GM21723 (cell line): ENCODE measurements at regions not wholly inside any gene's neighbourhood (a gene's known extent, or its start where the extent isn't known, plus 50 kb on each side); places are given as distances from the start of the nearest gene placed in this dataset.

Experiments used
- ATAC-seq: cut with Tn5 transposase; IDR thresholded peaks from one replicate; pipeline ENCODE4 v1.9.1; 2021; ENCODE audit warnings: mild to moderate bottlenecking, moderate library complexity; ENCODE audit not compliant: unreplicated experiment

- ATAC-seq: no peak
These were observed 185.3 kb upstream of the BCOR start for GRCh38 chrX:40282946-40283660.

- no peak for ATAC-seq
These were observed 184.6 kb upstream of the BCOR start for GRCh38 chrX:40282348-40282747.

DNA sequence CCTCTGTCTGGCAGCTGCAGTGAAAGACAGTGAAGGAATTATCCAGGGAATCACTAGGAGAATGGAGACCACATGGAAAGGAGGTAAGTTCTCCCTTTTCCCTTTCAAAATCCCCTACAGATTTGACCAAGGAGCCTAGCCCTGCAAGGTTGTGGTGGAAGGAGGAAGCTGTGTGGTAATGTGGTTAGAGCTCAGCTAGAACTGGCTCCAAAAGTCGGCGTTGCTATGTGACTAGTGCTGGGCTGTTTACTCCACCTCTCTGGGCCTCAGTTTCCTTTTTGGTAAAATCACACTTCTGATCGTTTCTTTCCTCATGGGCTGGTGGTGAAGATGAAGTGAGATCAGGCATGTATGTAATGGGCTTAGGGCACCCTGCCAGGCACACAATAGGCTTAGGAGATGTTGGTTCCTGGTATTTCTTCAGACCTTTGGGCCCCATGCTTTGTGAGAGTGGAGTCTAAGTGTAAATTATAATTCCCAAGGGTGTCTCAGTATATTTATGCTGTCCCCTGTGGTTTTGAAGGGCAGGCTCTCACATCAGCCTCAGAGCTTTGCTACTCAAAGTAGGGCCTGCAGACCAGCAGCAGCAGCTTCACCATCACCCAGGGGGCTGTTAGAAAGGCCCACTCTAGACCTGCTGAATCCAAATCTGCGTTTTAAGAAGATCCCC lies 183.7 kb upstream of the BCOR start:
- ATAC-seq: no peak

- ATAC-seq: no peak
These were observed 182.0 kb upstream of the BCOR start for GRCh38 chrX:40279762-40280161.

DNA sequence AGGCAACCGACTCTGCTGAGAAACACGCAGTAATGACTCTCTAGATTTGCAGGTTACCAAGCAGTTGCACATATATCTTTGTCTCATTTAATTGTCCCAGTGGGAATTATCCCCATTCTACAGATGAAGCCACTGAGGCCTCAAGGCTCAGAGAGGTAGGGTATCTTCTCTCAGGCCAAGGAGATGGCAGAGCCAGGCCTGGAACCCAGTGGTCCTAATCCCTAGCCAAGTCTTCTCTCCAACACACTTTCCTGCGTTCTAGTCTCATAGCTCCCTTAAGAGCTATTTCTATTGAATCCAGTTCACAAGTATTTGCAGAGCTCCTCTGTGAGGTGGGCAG lies 181.3 kb upstream of the BCOR start:
- no peak for ATAC-seq

DNA sequence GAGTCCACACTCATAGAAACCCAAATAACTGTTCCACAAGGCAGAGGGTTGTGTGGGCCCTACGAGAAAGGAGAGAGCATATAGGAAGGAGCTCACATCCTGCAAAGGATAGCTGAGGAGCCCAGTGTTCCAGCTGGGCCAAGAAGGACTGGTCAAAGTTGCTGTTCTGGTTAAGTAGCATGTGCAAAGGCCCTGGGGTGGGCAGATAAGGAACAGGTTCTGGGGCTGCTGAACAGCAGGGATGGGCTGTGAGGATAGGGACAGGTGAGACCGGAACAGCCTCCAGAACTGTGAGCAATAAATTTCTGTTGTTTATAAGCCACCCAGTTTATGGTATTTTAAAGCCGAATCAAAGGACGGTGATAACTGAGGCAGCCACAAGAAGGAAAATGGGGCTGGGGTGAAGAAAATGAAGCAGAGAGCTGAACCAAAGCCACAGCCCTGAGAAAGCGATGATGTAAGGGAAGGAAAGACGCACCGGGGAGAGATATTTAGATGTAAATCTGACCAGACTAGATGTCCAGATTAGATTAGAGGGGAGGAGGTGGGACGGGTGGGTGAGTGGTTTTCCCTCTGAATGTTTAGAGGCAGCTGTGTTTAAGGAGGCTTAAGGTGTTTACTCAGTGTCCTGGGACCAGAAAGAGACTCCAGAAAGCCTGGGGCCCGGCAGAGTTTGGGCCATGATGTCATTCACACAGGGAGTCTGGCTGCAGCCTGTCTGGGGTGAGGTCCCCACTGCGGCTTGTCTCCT lies 180.8 kb upstream of the BCOR start:
- no peak for ATAC-seq

- no peak for ATAC-seq
These were observed 179.9 kb upstream of the BCOR start for GRCh38 chrX:40277672-40278071.

- no peak for ATAC-seq
These were observed 175.7 kb upstream of the BCOR start for GRCh38 chrX:40273356-40274050.

- no peak for ATAC-seq
These were observed 175.0 kb upstream of the BCOR start for GRCh38 chrX:40272776-40273175.

- no peak for ATAC-seq
These were observed 174.4 kb upstream of the BCOR start for GRCh38 chrX:40272141-40272540.

- ATAC-seq: no peak
These were observed 170.4 kb upstream of the BCOR start for GRCh38 chrX:40268188-40268520.

- ATAC-seq: no peak
These were observed 169.8 kb upstream of the BCOR start for GRCh38 chrX:40267334-40268187.

DNA sequence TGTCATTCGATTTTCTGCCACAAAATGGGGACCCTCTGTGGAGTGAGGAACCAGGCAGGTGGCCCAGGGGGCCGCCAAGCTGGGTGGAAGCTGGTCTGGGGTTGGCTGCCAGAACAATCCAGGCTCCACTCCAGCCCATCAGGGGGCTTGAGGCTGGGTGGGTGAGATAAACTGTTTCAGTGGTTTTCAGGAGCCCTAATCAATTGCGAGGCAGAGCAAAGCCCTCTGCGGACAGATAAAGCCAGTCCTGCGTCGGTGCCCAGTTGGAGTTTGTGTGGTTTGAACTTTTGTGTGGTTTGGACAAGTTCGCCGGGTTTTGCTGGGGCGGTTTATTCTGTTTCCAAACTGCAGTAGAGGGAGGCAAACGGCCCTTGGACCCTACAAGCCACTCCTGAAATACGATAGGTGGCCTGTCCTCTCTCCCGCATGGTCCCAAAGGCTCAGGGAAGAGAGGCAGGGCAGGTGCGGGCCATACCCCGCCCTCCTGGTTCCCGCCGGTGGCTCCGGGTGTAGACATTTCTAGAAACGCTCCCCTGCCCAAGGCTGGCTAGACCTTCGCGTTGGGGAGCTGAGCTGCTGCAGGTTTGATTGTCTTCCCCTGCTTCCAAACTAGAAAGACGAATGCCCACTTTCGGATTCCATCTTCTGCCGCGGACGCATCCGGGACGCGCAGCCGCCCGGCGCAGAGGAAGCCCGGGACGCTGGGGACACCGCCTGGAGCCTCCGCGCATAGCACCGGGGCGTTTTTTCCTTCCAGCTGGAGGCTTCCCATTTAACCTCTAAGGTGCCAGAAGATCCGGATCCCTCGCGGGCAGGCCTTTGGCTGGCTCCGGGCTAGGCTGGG lies 169.0 kb upstream of the BCOR start:
- ATAC-seq: no peak

GRCh38 chrX:40265936-40266335 lies 168.2 kb upstream of the BCOR start:
- no peak for ATAC-seq

DNA sequence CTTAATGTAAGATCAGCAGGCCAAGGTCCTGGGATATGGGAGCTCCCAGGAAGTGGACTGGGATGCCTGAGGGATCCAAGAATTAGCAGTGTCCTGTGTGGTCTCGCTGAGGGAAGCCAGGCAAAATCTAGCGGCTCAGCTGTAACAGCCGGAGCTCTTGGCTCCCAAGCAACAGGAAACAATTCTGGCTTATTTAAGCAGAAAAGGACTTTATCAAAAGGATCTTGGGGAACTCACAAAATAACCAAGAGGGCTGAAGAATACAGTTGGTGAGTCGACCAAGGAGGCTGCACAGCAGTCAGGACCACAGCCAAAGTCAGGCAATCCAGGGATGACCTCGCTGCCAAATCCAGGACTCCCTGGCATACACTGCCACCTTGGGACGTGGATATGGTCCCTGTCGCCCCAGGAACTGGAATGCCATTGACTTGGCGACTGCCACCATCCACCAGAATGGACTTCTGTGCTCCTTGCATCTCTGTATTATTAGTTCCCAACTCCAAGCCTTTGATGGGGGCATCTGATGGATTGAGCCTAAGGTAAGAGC lies 165.3 kb upstream of the BCOR start:
- no peak for ATAC-seq

- no peak for ATAC-seq
These were observed 164.6 kb upstream of the BCOR start for GRCh38 chrX:40262157-40263013.

GRCh38 chrX:40261833-40262156 lies 164.0 kb upstream of the BCOR start:
- no peak for ATAC-seq

DNA sequence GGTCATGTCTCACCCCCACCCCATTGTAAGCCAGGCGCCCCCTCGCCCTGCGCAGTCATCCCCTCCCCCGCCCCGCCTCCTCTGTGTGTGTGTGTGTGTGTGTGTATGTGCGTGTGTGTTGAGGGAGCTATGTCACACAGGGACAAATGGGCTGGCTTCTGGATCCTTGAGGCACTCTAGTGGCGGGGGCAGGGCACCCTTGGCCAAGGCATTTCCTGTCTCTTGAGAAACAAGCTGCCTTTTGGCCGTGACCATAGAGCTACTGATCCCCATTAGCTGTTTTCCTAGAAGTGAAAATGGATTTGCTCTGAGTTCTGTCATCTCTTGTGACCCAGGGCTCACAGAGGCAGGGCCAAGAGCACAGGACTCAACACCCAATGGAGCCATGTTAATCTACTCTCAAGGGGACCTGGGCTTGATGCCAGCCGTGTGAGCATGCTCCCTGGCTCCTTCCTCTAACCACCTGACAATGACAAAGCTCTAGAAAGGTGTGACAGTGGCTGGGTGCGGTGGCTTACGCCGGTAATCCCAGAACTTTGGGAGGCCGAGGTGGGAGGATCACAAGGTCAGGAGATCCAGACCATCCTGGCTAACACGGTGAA lies 162.5 kb upstream of the BCOR start:
- ATAC-seq: no peak
